GM19397 (cell line): ENCODE measurements at regions not wholly inside any gene's neighbourhood (a gene's known extent, or its start where the extent isn't known, plus 50 kb on each side); places are given as distances from the start of the nearest gene placed in this dataset.
A peak's percentile ranks its signal among the peaks of the same experiment; 100 is the strongest.

Source experiments
- ATAC-seq: cut with Tn5 transposase; IDR thresholded peaks from one replicate; pipeline ENCODE4 v1.9.1; 2021; ENCODE audit warnings: mild to moderate bottlenecking, moderate library complexity; ENCODE audit not compliant: unreplicated experiment

DNA sequence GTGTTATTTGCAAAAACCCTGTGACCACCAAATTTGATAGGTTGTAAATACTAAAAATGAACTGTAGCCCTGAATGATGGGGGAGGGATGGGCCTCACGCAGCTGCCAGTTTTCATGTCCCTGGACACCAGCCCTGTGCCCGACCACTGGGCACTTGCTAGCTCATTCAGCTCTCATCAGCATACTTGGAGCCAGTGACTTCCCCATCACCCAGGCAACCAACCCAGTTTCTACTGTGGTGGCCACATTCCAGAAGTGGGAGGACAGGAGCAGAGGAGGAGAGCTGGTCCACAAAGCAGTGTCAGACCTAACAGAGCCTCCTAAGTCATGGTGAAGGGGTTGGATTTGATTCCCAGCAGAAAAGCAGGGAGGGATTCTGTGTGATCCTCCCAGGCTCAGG is 128.2 kb downstream of the CPEB2 start:
- no peak for ATAC-seq

DNA sequence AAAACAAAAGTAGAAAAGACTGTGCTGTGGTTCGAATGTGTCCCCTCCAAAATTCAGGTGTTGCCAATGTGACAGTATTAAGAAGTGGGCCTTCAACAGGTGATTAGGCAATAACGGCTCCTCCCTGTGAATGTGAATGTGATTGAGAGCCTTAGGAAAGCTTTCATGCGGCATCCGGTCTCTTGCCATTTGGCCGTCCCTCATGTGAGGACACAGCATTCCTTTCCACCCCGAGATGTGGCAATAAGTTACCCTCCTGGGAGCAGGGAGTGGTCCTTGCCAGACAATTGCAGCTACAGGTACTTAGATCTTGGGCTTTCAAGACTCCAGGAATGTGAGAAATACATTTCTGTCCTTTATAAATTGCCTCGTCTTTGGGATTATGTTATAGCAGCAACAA is 129.3 kb downstream of the CPEB2 start:
- ATAC-seq: no peak

DNA sequence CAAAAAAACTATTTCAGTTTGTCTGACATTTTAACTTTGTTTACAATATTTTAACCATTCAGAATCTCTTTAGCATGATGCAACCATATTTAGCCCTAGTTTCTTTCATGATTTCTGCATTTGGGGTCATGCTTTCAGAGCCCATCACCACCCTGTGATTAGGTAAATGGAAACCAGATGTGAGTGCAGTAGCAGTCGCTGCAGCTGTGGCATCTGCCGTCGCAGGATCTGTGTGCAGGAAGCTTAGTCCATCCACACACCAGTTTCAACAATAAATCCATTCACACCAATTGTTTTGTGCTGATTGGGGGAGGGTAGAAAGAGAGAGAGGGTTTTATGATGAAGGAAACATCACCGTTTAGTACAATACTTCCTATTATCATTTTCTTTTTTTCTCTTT is 130.5 kb downstream of the CPEB2 start:
- ATAC-seq: no peak

DNA sequence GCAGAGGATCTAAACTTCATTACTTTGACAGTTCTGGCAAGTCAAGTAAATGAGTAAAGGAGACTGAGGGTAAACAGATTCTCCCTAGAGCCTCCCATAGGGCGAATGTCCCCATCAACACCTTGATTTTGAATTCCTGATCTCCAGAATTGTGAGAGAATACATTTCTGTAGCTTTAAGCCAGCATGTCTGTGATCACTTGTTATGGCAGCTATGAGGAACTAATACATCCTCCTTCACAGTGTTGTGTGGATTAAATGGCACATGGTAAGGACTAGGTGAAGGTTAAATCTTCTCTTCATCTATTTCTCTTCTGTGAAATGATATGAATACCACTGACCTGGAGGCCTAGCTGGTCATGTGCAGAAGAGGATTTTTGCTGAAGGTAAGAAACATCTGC is 137.3 kb downstream of the CPEB2 start:
- ATAC-seq: no peak

DNA sequence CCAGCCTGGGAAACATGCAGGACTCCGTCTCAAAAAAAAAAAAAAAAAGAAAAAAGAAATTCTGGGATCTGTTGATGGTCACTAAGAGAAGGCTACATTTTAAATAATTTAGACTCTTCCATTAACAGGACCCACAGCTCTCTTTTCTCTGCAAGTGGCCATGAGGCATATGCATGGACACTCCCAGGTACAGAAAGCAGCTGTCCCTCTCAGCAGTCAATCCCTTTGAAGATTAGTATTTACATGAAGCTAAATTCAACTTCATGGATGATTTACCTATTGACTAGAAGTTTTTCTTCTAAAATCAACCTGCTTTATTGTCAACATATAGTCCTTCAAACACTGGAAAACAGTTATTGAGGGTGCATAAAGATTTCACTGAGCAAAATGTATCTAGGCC is 139.9 kb downstream of the CPEB2 start:
- ATAC-seq: no peak

DNA sequence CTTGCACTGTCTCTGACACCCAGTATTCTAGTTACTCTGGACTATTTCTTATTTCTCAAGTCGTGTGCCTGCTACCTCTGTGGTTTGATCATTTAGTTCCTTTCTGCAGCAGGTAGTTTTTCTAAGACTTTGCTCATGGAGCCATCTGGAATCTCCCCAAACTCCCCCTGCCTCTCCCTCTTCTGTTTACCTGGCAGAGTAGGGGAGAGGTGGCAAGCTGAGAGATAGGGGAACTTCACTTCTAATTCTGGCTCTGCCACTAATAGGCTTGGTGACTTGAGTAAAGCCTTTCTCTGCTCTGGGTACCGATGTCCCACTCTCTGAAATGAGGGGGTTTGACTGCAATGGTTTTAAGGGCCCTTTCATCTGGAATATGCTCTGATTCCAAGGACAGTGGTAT is 141.3 kb downstream of the CPEB2 start:
- no peak for ATAC-seq

DNA sequence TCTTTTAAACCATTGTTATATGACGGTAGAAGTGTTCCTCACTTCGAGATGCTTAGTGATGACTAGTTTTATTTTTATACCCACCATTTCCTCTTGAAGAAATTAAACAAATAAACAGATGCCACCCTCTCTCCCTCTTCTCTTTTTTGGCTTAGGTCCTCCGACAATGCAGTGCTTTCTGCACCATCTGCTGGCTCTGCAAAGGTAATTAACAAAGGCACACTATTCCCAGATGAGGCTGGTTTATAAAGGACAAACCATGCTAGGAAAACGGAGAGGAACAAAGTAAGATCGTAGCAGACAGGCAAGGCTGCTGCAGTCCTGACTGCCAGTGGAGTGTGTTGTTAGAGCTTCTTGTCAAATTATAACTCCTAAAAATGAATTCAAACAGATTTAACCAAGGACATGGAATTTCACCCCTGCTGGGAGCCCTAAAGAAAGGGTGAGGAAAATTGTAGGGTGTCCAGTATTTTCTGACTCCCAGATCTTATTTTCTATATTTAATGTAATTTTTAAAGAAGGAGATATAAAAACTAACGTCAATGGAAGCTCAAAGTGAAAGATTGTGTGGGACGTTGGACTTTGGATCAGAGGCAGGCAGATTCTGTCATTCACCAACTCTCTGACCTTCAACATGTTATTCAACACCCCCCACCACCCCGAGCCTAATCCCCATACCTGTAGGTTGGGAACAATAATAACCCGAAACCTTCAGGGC is 142.1 kb downstream of the CPEB2 start:
- ATAC-seq: no peak

DNA sequence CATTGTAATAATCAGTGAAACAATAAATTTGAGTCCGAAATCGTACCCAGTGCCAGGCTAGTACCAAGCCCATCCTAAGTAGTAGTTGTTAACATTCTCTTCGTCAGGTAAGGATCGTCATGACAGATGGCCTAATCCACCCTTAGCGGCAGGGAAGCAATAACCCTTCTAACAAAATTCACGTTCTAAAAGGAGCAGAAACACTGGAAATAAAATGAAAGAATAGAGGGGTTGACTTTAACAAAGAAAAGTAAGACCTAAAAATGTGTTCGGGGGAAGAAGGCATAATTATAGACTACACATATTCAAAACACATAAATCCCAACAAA is 142.7 kb downstream of the CPEB2 start:
- no peak for ATAC-seq

DNA sequence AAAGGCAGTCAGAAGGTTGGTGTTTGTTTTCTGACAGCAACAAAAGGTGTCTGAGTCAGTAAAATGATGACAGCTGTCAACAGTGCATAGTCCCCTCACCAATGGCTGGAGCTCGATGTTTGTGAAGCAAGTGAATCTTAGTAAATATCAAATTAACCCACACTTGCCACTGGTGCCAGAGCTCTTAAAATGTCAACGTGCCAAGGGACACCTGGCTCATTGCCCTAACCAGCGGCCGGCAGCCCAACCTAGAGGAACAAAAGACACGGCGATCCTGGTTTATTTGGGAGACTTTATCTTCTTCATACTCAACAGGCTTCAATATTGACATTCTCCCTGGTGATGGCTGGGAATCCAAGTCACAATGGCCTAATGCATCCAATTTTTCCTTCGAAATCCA is 143.4 kb downstream of the CPEB2 start:
- no peak for ATAC-seq

DNA sequence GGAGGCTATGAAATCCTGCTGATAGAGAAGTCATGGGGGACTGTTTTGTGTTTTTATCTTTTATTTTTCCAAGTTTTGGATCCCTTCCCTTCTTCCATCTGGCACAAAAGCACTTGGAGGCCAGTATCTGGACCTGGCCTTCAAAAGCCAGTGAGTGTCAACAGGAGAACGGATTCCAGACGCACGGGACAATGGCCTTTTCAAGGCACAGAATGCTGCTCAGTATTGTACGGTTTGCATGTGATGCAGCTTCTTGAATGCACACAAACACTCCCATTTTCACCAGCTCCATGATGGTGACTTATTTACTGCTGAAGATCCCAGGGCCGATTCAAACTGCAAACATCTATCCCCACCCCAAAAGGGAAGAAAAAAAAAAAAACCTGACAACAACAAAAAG is 145.4 kb downstream of the CPEB2 start:
- ATAC-seq: no peak

DNA sequence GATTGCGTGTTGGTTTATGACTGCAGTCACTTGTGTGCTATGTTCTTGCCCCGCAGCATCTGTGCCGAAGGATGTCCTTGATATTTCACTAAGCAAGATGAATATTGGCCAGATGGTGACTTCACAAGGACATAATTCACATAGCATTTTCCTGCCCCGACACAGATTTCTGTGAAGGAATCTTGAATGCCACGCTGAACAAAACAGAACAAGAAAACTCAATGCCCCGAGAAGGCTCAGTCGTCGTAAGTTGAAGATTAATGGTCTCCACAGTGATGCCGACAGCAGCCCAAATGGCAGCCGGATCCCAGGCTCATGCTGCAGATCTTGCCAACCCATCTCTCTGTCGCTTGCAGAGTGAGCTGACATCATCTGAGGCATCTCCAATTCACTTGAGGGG is 145.9 kb downstream of the CPEB2 start:
- ATAC-seq: no peak

DNA sequence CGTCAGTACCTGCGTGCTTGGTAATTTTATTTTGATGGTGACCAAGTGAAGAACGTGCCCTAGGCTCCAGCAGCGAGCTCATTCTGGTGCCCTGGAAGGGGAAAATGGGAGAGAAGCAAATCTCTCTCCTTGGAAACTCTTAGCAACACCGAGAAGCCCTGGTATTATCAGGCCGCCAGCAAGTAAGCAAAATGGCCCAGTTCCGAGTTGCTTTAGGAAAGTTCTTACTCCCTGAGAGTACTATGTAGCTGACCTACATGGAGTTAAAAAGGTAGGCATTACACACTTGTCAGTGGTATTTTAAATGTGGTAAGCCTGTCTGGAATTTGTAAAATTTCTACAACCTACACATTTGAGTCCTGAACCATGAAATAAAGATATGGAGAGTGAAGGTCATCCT is 146.4 kb downstream of the CPEB2 start:
- no peak for ATAC-seq

DNA sequence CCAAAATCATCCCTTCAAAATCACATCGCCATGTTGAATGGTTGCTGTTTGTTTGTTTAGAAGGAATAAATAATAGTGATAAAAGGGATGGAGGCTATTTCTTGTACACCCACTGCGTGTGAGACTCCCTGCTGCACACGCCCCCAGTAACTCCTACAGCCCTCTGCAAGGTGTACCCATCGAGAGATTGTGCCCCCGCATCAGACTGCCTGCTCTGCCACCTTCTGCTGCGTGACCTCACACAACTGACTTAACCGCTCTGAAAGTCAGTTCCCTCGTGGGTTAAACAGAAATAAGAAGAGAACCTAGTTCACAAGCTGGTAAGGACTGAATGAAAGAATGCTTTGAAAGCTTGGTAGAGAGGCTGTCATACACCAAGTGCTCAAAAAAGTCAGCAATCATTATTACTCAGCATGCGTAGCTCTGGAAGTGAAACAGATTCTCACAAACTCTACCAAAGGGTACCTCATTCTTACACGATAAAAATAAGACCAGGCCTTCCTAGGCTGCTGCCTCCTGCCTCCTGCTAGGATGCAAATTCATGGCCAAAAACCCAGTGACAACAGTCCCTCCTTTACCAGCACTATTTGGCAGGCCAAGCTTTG is 147.1 kb downstream of the CPEB2 start:
- peak; percentile 54 for ATAC-seq

DNA sequence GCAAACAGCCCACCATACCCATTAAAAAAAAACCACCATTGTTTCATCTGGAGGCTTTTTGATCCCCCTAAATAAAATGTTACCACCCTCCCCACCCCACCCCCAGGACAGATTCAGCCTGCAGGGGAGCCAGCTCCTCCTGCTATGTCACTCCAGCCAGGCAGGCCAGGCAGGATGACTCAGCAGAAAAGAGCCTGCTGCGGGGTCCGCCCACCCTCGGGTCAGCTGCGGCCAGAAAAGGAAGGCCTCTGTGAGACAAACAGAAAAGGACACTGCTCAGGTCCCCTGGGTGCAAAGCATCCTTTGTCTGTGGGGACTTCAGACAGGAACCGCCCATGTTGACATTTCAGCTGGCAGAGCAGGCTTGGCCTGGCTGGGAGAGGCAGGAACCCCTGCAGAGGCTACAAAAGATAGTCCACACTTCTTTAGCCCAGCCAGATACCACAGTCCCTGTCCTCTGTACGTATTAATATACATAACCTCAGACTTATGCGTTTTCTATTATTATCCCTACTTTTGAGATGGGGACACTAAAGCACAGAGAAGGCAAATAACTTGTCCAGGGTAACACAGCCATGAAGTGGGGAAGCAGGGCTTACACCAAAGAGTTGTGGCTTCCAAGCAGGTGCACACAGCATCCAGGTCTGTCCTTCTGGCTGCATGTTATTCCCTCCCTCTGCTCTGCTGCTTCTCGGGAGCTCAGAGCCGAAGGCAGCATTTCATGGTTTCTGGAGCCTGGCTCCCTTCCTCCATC is 147.7 kb downstream of the CPEB2 start:
- peak; percentile 67 for ATAC-seq

DNA sequence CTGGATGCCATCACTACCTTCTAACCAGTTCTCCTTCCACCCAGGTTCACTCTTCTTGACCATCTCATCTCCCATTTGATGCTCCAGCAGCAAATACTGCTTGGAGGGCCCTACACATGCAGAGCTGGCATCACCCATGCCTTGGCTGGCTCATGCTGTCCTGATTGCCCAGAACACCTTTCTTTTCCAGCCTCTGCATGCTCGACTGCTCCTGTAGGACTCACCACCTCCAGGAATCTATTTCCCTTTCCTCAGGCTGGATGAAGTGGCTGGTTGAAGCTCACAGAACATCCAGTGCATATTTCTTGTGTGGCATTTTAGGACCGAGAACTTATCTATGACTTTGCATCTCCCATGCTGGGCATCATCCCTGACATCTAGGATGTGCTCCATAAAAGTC is 148.3 kb downstream of the CPEB2 start:
- ATAC-seq: no peak

DNA sequence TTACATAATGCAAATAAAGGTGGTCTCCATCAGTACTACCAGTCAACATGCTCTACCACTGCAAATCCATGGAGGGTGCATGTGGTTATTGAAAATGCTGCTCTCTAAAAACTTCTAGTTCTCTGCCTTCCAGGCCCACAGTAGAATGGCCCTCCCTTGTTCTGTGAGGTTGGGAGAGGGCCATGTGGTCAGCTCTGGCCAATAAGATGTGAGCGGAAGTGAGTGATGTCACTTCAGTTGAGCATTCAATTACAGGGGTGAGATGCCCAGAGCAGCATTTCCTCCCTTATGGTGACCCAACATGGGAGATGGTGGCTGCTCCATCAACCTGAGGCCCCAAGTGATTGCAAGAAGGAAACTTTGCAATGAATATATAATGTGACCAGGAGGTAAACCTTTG is 148.8 kb downstream of the CPEB2 start:
- no peak for ATAC-seq

DNA sequence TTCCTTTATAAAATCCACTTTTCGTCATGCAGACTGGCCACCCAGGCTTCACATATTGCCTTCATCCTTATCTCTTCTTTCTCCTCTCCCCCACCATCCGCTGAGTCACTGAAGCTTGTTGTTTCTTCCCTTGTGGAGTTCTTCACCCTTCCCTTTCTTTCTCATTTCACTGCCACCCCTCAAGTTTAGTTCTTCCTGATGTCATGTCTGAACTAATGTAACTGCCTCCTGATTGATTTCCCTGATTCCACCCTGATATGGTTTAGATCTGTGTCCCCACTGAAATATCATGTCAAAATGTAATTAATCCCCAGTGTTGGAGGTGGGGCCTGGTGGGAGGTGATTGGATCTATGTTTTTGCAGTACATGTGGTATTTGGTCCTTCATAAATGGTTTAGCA is 151.4 kb downstream of the CPEB2 start:
- ATAC-seq: no peak

DNA sequence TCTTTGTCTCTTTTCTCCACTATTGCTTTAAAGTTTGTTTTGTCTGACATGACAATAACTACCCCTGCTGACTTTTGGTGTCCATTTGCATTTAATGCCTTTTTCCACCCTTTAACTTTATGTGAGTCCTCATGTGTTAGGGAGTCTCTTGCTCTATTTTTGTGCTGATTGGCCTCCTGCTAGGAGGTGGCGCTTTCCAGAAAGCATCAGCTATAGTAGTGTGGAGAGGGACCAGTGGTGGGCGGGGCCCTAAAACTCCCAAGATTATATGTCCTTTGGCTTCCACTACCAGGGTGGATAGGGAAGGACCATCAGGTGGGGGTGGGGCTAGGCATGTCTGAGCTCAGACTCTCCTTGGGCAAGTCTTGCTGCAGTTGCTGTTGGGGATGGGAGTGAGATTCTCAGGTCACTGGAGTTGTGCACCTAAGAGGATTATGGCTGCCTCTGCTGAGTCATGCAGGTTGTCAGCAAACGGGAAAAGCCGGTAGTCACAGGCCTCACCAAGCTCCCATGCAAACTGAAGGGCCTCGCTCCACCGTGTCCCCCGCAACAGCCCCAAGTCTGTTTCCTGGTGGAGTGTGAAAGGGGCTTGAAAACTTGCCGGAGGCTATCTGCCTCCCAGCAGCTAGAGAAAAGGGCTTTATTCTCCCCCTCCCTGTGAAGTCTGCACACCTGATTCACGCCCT is 156.3 kb downstream of the CPEB2 start:
- ATAC-seq: no peak

DNA sequence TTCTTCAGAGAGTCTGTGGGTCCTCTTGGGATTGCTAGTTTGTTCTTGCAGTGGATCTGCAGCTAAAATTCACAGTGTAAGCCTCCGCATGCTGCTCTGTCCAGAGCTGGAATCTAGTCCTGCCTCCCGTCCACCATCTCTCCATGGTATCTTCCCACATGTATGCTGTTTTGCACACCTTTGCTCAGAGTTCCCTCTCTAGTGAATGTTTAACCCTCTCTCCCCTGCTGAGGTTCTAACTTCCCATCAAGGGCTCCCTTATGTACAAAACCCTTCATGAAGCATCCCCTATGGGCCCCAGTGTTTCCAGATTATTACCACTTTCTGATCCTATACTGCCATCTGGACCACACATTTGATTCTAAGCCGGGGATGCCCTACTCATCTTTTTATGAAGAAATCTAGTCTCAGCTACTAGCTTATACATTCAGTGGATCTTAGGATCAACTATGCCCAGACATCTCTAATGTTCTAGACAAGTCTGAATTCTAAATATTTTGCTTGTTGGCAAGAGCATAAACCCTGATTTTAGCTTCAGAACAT is 157.3 kb downstream of the CPEB2 start:
- no peak for ATAC-seq

DNA sequence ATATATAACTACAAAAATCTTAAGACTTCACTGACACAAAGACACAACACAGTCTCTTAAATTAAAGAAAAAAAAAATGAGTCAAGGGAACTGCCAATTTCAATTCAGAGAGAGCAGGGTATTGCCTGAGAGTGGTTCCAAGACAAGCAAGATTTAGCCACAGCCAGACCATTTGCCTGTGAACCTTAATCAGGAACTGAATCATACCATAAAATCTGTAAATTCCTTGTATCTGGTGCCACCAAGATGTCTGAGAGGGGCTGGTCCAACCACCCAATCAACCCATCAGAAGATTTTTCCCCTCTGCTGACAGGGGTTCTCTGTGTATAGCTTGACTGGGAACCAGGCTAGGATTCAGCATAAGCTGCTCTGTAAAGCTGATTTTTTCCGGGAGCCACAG is 159.2 kb downstream of the CPEB2 start:
- no peak for ATAC-seq

DNA sequence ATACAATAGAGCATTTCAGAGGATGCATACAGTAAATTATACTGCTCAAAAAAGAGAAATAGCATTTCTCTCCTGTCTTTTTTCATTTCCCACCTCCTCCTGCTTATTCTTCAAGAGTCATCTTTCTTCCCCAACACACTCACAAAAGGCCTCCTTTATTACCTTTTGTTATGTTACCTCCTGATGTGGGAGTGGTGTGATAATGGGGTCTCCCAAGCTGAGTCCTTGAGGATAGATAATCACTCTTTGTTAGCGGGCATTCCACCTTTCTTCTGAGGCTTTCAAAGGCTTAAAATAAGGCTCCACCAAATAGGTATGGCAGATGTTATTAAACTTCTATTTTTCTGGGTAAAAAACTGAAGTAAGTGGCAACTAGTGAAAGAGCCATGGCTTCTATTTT is 159.8 kb downstream of the CPEB2 start:
- ATAC-seq: no peak
